Stimulated activated CD4-positive, alpha-beta T cell treated with anti-CD3 and anti-CD28 coated beads, Interleukin-12 subunit alpha, Interleukin-12 subunit beta, amount 100 ng/mL, for 48 hours (primary cell): ENCODE measurements at regions not wholly inside any gene's neighbourhood (a gene's known extent, or its start where the extent isn't known, plus 50 kb on each side); places are given as distances from the start of the nearest gene placed in this dataset.

Experiments used
- DNase-seq, 3 donors: peaks; one replicate each; pipeline ENCODE4 v3.0.0-alpha.2; 2020; ENCODE audit warnings: low read depth in 2 of 3, low spot score in 1 of 3

GRCh38 chr20:50459124-50459918 is 50.9 kb upstream of the PTPN1 start:
- DNase-seq = no peak

GRCh38 chr20:50460115-50460607 is 50.0 kb upstream of the PTPN1 start:
- DNase-seq = no peak
